Keratinocyte (primary cell): ENCODE measurements at regions not wholly inside any gene's neighbourhood (a gene's known extent, or its start where the extent isn't known, plus 50 kb on each side); places are given as distances from the start of the nearest gene placed in this dataset.

Source experiments
- DNase-seq: peaks from one replicate; pipeline ENCODE4 v3.0.0-alpha.2; 2011; ENCODE audit warnings: low read depth, missing footprints, low spot score
- FAIRE-seq: peaks from 2 replicates; lab custom pipeline; 2011; peaks lifted over from hg19 to GRCh38; lab: Jason Lieb, UNC
- H2AFZ ChIP-seq: 2 replicates; pipeline ENCODE4 v1.6.0; 2012; ENCODE audit warnings: low read length, control low read depth, inconsistent platforms; ENCODE audit not compliant: control insufficient read depth
- H3K27ac ChIP-seq: 2 replicates; pipeline ENCODE4 v1.5.1; 2011; ENCODE audit warnings: low read length; ENCODE audit not compliant: control insufficient read depth, insufficient read depth
- H3K27me3 ChIP-seq: 3 replicates; pipeline ENCODE4 v1.6.0; 2011; ENCODE audit warnings: low read length; ENCODE audit not compliant: control insufficient read depth, insufficient read depth; ENCODE audit errors: extremely low read depth
- H3K36me3 ChIP-seq, 2 experiments: 2 replicates in 1 of 2; 3 replicates in 1 of 2; pipeline ENCODE4 v1.5.1; 2011; ENCODE audit warnings: low read length in 2 of 2, mild to moderate bottlenecking in 1 of 2; ENCODE audit not compliant: control insufficient read depth in 2 of 2, insufficient read depth in 2 of 2; ENCODE audit errors: extremely low read depth in 1 of 2
- H3K4me1 ChIP-seq: 3 replicates; pipeline ENCODE4 v1.5.1; 2011; ENCODE audit warnings: low read length; ENCODE audit not compliant: control insufficient read depth, insufficient read depth; ENCODE audit errors: extremely low read depth
- H3K4me2 ChIP-seq: 3 replicates; pipeline ENCODE4 v1.6.0; 2011; ENCODE audit warnings: low read depth, low read length; ENCODE audit not compliant: control insufficient read depth, insufficient read depth; ENCODE audit errors: extremely low read depth
- H3K4me3 ChIP-seq, 3 experiments: fragments of 200-600 bp in 1 of 3; sonication (generic) in 1 of 3; 2 replicates in 2 of 3; 3 replicates in 1 of 3; pipeline ENCODE4 v1.5.1; 2011 to 2016; ENCODE audit warnings: low read length in 3 of 3, mild to moderate bottlenecking in 3 of 3, control low read depth in 2 of 3, inconsistent platforms in 1 of 3, low read depth in 1 of 3, mixed read lengths in 1 of 3, mixed run types in 1 of 3, moderate library complexity in 1 of 3; ENCODE audit not compliant: control insufficient read depth in 2 of 3, insufficient read depth in 2 of 3; ENCODE audit errors: extremely low read depth in 1 of 3
- H3K79me2 ChIP-seq: 2 replicates; pipeline ENCODE4 v1.6.0; 2012; ENCODE audit warnings: low read length; ENCODE audit not compliant: control insufficient read depth, insufficient read depth
- H3K9ac ChIP-seq: 3 replicates; pipeline ENCODE4 v1.6.0; 2011; ENCODE audit warnings: low read length; ENCODE audit not compliant: control insufficient read depth, insufficient read depth; ENCODE audit errors: extremely low read depth
- H3K9me1 ChIP-seq: 3 replicates; pipeline ENCODE4 v1.6.0; 2011; ENCODE audit warnings: low read length; ENCODE audit not compliant: control insufficient read depth, insufficient read depth; ENCODE audit errors: extremely low read depth
- H3K9me3 ChIP-seq: 2 replicates; pipeline ENCODE4 v1.5.1; 2012; ENCODE audit warnings: low read depth, low read length; ENCODE audit not compliant: control insufficient read depth
- H4K20me1 ChIP-seq: 3 replicates; pipeline ENCODE4 v1.6.0; 2011; ENCODE audit warnings: low read length; ENCODE audit not compliant: control insufficient read depth, insufficient read depth; ENCODE audit errors: extremely low read depth
- EZH2 ChIP-seq: IDR thresholded peaks from one replicate; pipeline ENCODE4 v1.6.1; 2012; ENCODE audit warnings: inconsistent platforms, mild to moderate bottlenecking, low read length, moderate library complexity
- dilution Hi-C: fragments of 300-500 bp; cut with MboI; formaldehyde crosslinking; loops from one replicate; pipeline ENCODE4 v1.7.0; 2020; ENCODE audit warnings: low sequenced_read_pairs; ENCODE audit not compliant: extremely low pct_ligation_motif_present
- TF ChIP-seq, protein P1 (sequence below), 3 experiments: IDR thresholded peaks in 1 of 3; conservative IDR thresholded peaks in 1 of 3; optimal IDR thresholded peaks in 1 of 3; 2 replicates in 2 of 3; 3 replicates in 1 of 3; pipeline versions ENCODE3 to v1.5.1; 2011; ENCODE audit warnings: low read length in 3 of 3, mild to moderate bottlenecking in 3 of 3, moderate library complexity in 2 of 3, control low read depth in 1 of 3, inconsistent platforms in 1 of 3; ENCODE audit not compliant: insufficient read depth in 2 of 3; ENCODE audit errors: extremely low read depth in 1 of 3

DNA sequence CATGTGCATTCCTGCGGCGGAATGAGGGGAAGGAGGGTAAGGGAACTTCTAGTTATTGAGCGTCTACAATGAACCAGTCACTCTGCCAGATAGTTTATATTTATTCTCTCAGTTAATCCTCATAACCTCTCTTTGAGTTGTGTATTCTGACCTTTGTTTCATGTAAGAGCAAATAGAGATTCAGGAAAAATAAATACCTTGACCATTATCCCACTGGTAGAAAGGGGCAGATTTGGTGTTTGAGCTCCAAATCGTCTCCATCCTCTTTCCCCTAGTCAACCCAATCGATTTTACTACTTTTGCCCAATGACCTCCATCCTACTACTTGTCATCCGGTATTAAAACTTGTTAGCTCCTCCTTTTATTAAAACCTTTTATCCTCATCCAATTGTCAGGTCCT, 157.1 kb upstream of the SESN3 start:
- FAIRE-seq, result no peak
- H3K36me3 ChIP-seq, result no peaks in the 10 kb centered on the region
- dilution Hi-C loops, result no loop called here
- H3K79me2 ChIP-seq, result no peaks in the 10 kb centered on the region
- no peaks in the 10 kb centered on the region for H3K9me1 ChIP-seq
- no peak overlapping the region for H2AFZ ChIP-seq
- H3K27me3 ChIP-seq, result no peaks in the 10 kb centered on the region
- H3K4me2 ChIP-seq, result no peak overlapping the region
- H4K20me1 ChIP-seq, result no peaks in the 10 kb centered on the region
- TF ChIP-seq EZH2, result no peak
- TF ChIP-seq, protein P1, sequence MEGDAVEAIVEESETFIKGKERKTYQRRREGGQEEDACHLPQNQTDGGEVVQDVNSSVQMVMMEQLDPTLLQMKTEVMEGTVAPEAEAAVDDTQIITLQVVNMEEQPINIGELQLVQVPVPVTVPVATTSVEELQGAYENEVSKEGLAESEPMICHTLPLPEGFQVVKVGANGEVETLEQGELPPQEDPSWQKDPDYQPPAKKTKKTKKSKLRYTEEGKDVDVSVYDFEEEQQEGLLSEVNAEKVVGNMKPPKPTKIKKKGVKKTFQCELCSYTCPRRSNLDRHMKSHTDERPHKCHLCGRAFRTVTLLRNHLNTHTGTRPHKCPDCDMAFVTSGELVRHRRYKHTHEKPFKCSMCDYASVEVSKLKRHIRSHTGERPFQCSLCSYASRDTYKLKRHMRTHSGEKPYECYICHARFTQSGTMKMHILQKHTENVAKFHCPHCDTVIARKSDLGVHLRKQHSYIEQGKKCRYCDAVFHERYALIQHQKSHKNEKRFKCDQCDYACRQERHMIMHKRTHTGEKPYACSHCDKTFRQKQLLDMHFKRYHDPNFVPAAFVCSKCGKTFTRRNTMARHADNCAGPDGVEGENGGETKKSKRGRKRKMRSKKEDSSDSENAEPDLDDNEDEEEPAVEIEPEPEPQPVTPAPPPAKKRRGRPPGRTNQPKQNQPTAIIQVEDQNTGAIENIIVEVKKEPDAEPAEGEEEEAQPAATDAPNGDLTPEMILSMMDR (optimal IDR thresholded peaks at IDR 0.05 in 1 of 3, IDR thresholded peaks at IDR 0.05 in 1 of 3, conservative IDR thresholded peaks at IDR 0.05 in 1 of 3; ENCODE audit: extremely low read depth in 1 of 3, insufficient read depth in 2 of 3, low read length in 3 of 3), result no peak
- no peak overlapping the region for H3K9ac ChIP-seq
- no peaks in the 10 kb centered on the region for H3K9me3 ChIP-seq
- H3K4me3 ChIP-seq, result no peak overlapping the region
- DNase-seq, result no peak
- no peaks in the 10 kb centered on the region for H3K4me1 ChIP-seq
- no peak overlapping the region for H3K27ac ChIP-seq

DNA sequence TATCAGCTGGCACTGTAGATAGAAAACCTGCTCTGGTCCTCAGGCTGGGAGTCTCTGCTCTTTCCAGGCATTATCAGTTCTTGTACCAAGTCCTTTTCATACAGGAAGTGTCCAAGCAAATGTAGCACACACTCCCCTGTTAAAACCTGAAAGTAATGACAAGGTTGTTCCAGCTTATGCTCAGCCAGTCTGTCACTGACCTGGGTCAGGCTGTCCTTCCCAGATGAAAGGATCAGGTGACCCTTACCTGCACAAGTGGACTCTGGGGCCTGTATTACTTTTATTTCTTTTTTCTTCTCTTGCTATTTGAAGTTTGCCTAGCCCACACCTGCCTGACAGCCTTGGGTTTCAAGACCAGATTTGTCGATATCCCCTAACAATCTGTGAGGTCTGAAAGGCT, 156.3 kb upstream of the SESN3 start:
- FAIRE-seq (peak; percentile 55), DNase-seq (no peak)
- H3K4me1 ChIP-seq, result no peaks in the 10 kb centered on the region
- no peak overlapping the region for H3K9ac ChIP-seq
- no peaks in the 10 kb centered on the region for H3K79me2 ChIP-seq
- H4K20me1 ChIP-seq, result no peaks in the 10 kb centered on the region
- H3K27me3 ChIP-seq, result no peaks in the 10 kb centered on the region
- H3K4me2 ChIP-seq, result no peak overlapping the region
- no peaks in the 10 kb centered on the region for H3K9me1 ChIP-seq
- dilution Hi-C loops, result no loop called here
- TF ChIP-seq, protein P1 (optimal IDR thresholded peaks at IDR 0.05 in 1 of 3, IDR thresholded peaks at IDR 0.05 in 1 of 3, conservative IDR thresholded peaks at IDR 0.05 in 1 of 3; ENCODE audit: extremely low read depth in 1 of 3, insufficient read depth in 2 of 3, low read length in 3 of 3), result no peak
- no peak for TF ChIP-seq EZH2
- H3K4me3 ChIP-seq, result no peak overlapping the region
- H3K9me3 ChIP-seq, result no peaks in the 10 kb centered on the region
- H3K27ac ChIP-seq, result no peak overlapping the region
- H3K36me3 ChIP-seq, result no peaks in the 10 kb centered on the region
- no peak overlapping the region for H2AFZ ChIP-seq
